ENCODE measurements at regions not wholly inside any gene's neighbourhood (a gene's known extent, or its start where the extent isn't known, plus 50 kb on each side); places are given as distances from the start of the nearest gene placed in this dataset.

DNA sequence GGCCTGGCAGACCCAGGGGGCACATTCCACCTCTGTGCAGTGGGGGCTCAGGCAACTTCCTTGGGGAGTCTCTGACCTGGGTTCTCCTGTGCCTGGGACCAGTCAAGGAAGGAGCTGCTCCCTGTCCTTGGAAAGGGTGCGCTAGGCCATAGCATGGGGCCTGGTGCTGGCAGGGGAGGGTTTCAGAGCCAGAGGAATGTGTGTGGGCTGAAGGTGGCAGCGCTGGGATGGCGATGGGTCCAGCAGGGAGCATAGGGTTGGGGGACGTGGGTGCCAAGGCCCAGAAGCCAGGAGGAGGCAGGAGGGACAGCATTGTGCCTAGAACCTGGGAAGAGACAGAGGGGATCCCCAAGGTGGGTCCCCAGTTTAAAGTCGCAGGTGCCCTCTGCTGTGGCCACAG, 66.3 kb upstream of the TUBA3E start:
- CTCF ChIA-PET = no interaction called here
- DNase-seq (ENCODE audit: low spot score) = no peak
- POLR2A ChIA-PET (ENCODE audit: low non-redundant PET) = no interaction called here
- no peak overlapping the region for H3K27ac ChIP-seq
- TF ChIP-seq, protein P1, sequence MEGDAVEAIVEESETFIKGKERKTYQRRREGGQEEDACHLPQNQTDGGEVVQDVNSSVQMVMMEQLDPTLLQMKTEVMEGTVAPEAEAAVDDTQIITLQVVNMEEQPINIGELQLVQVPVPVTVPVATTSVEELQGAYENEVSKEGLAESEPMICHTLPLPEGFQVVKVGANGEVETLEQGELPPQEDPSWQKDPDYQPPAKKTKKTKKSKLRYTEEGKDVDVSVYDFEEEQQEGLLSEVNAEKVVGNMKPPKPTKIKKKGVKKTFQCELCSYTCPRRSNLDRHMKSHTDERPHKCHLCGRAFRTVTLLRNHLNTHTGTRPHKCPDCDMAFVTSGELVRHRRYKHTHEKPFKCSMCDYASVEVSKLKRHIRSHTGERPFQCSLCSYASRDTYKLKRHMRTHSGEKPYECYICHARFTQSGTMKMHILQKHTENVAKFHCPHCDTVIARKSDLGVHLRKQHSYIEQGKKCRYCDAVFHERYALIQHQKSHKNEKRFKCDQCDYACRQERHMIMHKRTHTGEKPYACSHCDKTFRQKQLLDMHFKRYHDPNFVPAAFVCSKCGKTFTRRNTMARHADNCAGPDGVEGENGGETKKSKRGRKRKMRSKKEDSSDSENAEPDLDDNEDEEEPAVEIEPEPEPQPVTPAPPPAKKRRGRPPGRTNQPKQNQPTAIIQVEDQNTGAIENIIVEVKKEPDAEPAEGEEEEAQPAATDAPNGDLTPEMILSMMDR (conservative IDR thresholded peaks at IDR 0.05; ENCODE audit: low read depth) = no peak

- DNase-seq (ENCODE audit: low spot score) = no peak
- ChIA-PET CTCF (no interaction called here), POLR2A (ENCODE audit: low non-redundant PET) (no interaction called here)
- TF ChIP-seq, protein P1 (conservative IDR thresholded peaks at IDR 0.05; ENCODE audit: low read depth) = no peak
- H3K27ac ChIP-seq = no peak overlapping the region
Observed at GRCh38 chr2:130264046-130264445, 65.8 kb upstream of the TUBA3E start.

DNA sequence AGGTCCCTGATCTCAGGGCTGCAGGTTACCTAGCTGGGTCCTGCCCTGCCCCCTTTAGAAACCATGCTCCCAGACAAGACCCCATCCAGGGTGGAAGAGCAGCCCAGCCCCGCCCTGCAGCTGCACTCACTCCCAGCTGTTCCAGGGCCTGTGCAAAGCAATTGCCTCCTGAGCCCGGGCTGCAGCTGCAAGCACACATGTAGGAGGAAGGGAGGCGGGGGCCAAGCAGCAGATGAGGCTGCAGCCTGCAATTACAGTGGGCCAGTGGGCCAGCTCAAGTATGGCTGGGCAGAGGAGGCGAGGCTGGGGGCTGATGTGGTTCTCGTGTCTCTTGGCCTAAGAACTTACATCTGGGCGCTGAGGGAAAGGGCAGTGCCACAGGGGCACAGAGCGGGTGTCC, 65.4 kb upstream of the TUBA3E start:
- POLR2A ChIA-PET (ENCODE audit: low non-redundant PET) = no interaction called here
- CTCF ChIA-PET = no interaction called here
- no peak for DNase-seq (ENCODE audit: low spot score)
- H3K27ac ChIP-seq = no peak overlapping the region
- TF ChIP-seq, protein P1 (conservative IDR thresholded peaks at IDR 0.05; ENCODE audit: low read depth) = no peak

- CTCF ChIA-PET = interaction anchor here (0.7 kb wide), 1 partner anchor 1945 kb away, joined by 5 read pairs; no protein-coding TSS in a partner anchor
- H3K27ac ChIP-seq = no peak overlapping the region
- POLR2A ChIA-PET (ENCODE audit: low non-redundant PET) = no interaction called here
- peak; percentile 30 for DNase-seq (ENCODE audit: low spot score)
- TF ChIP-seq, protein P1 (conservative IDR thresholded peaks at IDR 0.05; ENCODE audit: low read depth) = no peak
Observed at GRCh38 chr2:130261970-130262760, 63.9 kb upstream of the TUBA3E start.

- DNase-seq (ENCODE audit: low spot score) = no peak
- POLR2A ChIA-PET (ENCODE audit: low non-redundant PET) = no interaction called here
- CTCF ChIA-PET = no interaction called here
- H3K27ac ChIP-seq = no peak overlapping the region
- TF ChIP-seq, protein P1 (conservative IDR thresholded peaks at IDR 0.05; ENCODE audit: low read depth) = no peak
Observed at GRCh38 chr2:130261099-130261498, 62.9 kb upstream of the TUBA3E start.

DNA sequence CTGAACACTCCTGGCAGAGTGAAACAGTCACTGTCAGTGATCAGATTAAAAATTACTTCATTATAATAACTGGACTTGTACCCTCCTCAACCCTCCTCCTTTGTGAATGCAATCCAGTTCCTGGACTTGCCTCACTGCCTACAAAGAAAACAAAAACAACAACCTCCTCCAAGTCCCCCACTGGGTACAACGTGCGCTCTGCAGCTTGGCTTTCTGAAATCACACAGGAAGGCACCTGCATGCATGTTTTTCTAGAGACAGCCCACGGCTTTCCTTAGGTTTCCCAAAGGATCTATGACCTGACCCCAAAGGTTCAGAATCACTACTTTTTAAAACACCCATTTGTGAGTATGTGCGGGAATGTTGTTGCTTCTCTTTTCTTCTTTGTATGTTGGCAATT, 61.4 kb upstream of the TUBA3E start:
- CTCF ChIA-PET = interaction anchor here (0.5 to 0.6 kb wide), 2 partner anchors 320 to 336 kb away, joined by 4 read pairs; no protein-coding TSS in a partner anchor
- TF ChIP-seq, protein P1 (conservative IDR thresholded peaks at IDR 0.05; ENCODE audit: low read depth) = no peak
- H3K27ac ChIP-seq = no peak overlapping the region
- POLR2A ChIA-PET (ENCODE audit: low non-redundant PET) = no interaction called here
- no peak for DNase-seq (ENCODE audit: low spot score)

Measured in RWPE1 (cell line).